Thymus (tissue), 11 donors: ENCODE measurements at regions not wholly inside any gene's neighbourhood (a gene's known extent, or its start where the extent isn't known, plus 50 kb on each side); places are given as distances from the start of the nearest gene placed in this dataset.

Experiments
- DNase-seq, 9 donors: peaks; one replicate each; pipeline ENCODE4 v3.0.0-alpha.2; 2013; ENCODE audit warnings: low spot score in 9 of 9, low read depth in 6 of 9, missing footprints in 1 of 9
- H3K27ac ChIP-seq, 2 donors: one replicate each; pipeline ENCODE4 v1.5.1; 2013; ENCODE audit warnings: control low read depth in 1 of 2, low read depth in 1 of 2, low read length in 1 of 2, mild to moderate bottlenecking in 1 of 2, moderate library complexity in 1 of 2
- H3K27me3 ChIP-seq, 2 donors: one replicate each; pipeline ENCODE4 v1.5.1; 2013; ENCODE audit warnings: low read length in 1 of 2; ENCODE audit not compliant: control insufficient read depth in 2 of 2, insufficient read depth in 1 of 2
- H3K36me3 ChIP-seq, 2 donors: one replicate each; pipeline ENCODE4 v1.5.1; 2013; ENCODE audit warnings: low read length in 1 of 2, mild to moderate bottlenecking in 1 of 2, moderate library complexity in 1 of 2; ENCODE audit not compliant: control insufficient read depth in 2 of 2, insufficient read depth in 2 of 2
- H3K4me1 ChIP-seq, 2 donors: one replicate each; pipeline ENCODE4 v1.5.1; 2013; ENCODE audit warnings: low read length in 2 of 2; ENCODE audit not compliant: control insufficient read depth in 2 of 2, insufficient read depth in 2 of 2
- H3K4me3 ChIP-seq, 2 donors: one replicate each; pipeline ENCODE4 v1.5.1; 2013; ENCODE audit warnings: low read length in 2 of 2, control low read depth in 1 of 2, mild to moderate bottlenecking in 1 of 2
- H3K9me3 ChIP-seq, 2 donors: one replicate each; pipeline ENCODE4 v1.5.1; 2013; ENCODE audit warnings: low read length in 1 of 2, mild to moderate bottlenecking in 1 of 2; ENCODE audit not compliant: control insufficient read depth in 2 of 2, insufficient read depth in 1 of 2
- WGBS: extraction: QIAGEN DNeasy Blood & Tissue Kit; methylation state at CpG from one replicate; pipeline ENCODE4 v1.1.7; 2013; 5-methylcytosine and 5-hydroxymethylcytosine counted together
- donor health status: healthy.

DNA sequence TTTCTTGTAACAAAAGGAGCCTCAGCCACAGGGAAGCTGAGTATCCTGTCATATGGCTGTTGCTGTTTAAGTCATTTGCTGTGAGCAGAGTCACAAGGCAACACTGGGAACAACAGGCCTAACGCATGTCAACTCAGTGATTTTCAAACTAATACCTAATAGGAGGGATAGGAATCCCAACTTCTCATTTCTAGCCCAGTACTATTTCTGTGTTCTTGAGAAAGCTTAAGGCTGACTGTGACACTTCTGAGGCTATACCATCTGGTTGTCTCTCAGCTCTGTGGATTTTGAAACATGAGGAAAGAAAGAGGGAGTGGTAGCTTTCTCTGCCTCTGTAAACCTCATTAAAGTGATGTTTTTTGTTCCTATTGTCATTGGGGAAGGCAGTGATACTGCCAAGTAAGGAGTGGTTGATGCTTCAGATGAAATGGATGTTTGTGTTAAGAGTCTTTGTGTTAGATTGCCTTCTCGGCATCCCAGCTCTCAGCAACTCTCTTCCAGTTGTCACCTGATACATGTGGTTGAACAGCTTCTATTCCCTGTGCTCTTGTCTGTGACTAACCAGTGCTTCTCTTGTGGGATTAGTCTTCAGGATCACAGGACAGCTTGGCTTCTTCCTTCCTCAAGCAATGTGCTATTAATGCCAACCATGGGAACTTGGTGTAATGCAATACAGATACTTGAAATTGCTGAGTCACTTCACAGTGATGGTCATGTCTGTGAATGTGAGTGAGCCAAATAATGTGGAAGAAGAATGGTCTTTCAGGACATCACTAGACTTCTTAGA lies 166.8 kb upstream of the IVNS1ABP start:
- Histone ChIP-seq H3K27ac (no peak overlapping the region), H3K36me3 (no peaks in the 10 kb centered on the region), H3K4me3 (no peak overlapping the region), H3K4me1 (no peaks in the 10 kb centered on the region), H3K27me3 (no peaks in the 10 kb centered on the region), H3K9me3 (no peaks in the 10 kb centered on the region)
- 97% methylated on average over 2 of the region's 2 CpGs for WGBS
- DNase-seq = peak in 1 of 9 donors; percentile 9

DNA sequence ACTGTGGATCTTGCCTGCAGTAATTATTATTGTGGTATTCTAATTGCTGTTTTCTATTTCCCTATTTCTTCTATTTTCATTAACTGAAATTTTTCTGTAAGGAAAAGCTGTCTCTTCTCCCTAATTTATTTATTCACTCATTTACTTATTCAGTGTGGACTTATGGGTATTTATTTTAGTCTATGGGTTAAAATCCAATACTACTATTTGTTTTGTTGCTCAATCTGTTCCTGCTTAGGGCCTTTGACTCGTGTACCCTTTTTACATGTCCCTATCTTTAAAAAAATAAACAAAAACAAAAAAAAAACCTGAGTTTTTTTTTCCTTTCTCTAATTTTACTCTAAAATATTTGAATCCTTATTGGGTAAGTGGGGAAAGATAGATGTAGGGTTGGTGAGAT lies 166.2 kb upstream of the IVNS1ABP start:
- H3K9me3 ChIP-seq = no peaks in the 10 kb centered on the region
- no peak overlapping the region for H3K27ac ChIP-seq
- H3K36me3 ChIP-seq = no peaks in the 10 kb centered on the region
- 94% methylated on average over 1 of the region's 1 CpG for WGBS
- H3K27me3 ChIP-seq = no peaks in the 10 kb centered on the region
- no peak overlapping the region for H3K4me3 ChIP-seq
- no peaks in the 10 kb centered on the region for H3K4me1 ChIP-seq
- no peak for DNase-seq

DNA sequence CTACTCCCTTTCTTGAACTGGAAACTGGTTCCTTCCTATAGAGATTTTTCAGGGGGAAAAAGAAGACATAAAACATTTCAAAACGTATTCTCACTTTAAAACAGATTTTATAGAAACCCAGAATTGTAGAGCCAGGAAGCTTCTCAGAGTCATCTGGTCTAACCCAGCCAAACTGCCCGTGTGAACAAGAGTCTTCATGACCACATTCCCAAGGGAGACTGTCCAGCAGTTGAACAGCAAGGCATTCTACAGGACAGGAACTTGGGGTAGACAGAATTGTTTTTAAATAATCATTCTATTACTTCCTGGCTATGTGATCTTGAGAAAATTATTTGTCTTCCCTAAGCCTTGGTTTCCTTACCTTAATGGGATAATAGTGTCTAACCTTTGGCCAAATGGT lies 163.5 kb upstream of the IVNS1ABP start:
- no peaks in the 10 kb centered on the region for H3K36me3 ChIP-seq
- H3K4me3 ChIP-seq = no peak overlapping the region
- H3K27me3 ChIP-seq = no peaks in the 10 kb centered on the region
- H3K27ac ChIP-seq = no peak overlapping the region
- H3K9me3 ChIP-seq = no peaks in the 10 kb centered on the region
- 87% methylated on average over 2 of the region's 2 CpGs for WGBS
- DNase-seq = no peak
- no peaks in the 10 kb centered on the region for H3K4me1 ChIP-seq

DNA sequence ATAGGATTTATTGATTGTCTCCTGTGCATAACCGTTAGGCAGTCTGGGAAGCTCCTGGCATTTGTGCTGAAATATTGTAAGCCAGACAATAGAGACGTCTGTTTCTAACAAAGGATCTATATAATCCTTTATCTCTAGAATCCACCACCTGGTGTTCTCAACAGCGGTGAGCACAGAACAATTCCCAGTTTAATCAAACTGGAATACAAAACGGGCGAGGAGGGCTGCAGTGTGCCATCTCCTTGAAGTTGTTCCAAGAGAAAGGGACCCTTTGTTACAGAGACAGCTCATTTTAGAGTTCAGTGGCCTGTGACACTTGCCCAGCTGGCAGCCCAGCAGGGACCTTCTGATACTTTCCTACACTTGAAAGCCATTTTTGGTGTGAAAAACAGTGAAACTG lies 162.8 kb upstream of the IVNS1ABP start:
- no peak for DNase-seq
- Histone ChIP-seq H3K4me3 (no peak overlapping the region), H3K27me3 (no peaks in the 10 kb centered on the region), H3K4me1 (no peaks in the 10 kb centered on the region), H3K27ac (no peak overlapping the region), H3K9me3 (no peaks in the 10 kb centered on the region), H3K36me3 (no peaks in the 10 kb centered on the region)
- WGBS = 95% methylated on average over 5 of the region's 5 CpGs

DNA sequence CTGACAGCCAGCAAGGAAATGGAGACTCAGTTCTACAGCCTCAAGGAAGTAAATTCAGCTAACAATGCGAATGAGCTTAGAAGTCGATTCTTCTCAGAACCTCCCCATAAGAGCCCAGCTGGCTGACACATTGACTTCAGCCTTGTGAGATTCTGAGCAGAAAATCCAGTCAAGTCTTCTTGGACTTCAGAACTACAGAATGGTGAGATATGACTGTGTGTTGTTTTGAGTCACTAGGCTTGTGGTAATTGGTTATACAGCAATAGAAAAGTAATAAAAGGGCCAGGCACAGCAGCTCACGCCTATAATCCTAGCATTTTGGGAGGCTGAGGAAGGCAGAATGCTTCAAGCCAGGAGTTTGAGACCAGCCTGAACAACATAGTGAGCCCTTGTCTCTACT lies 161.8 kb upstream of the IVNS1ABP start:
- Histone ChIP-seq H3K36me3 (no peaks in the 10 kb centered on the region), H3K4me1 (no peaks in the 10 kb centered on the region), H3K27me3 (no peaks in the 10 kb centered on the region), H3K27ac (no peak overlapping the region), H3K9me3 (no peaks in the 10 kb centered on the region), H3K4me3 (no peak overlapping the region)
- no peak for DNase-seq
- WGBS = over 99% methylated on average over 3 of the region's 3 CpGs

DNA sequence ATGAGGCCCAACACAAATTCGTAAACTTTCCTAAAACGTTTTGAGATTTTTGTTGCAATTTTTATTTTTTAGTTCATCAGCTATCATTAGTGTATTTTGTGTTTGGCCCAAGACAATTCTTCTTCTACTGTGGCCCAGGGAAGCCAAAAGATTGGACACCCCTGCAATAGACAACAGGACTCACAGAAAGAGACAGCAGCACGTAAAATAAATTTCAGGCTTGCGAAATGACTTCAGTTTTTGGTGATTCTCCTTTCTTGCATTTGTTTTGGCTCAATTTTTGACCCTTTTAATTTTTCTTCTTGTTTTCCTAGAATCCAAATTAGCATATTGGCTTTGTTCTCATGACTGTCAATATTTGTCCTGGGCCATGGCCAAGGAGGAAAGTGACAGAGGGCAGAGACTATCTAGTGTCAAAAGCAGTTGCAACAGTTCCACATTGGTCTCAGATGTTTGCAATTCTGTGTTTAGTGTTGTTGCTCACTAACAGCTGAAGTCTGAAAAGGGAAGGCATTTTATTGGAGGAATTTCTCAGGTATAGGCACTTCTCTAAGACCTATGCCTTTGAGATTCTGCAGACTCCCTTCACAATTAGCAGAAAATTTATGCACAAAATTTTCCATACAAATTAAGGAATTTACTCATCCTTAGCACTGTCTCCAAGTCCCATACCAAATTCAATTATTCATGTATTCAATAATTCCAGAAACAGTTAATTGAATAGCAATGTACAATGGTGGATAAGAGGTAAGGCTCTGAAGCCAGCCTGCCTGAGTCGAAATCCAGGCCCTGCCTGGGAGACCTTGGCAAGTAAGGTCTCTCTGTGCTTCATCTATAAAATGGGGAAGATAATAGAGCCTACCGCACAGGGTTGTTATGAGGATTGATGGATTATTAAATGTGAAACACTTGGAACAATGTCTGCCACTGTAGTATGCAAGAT lies 160.9 kb upstream of the IVNS1ABP start:
- no peaks in the 10 kb centered on the region for H3K9me3 ChIP-seq
- H3K36me3 ChIP-seq = no peaks in the 10 kb centered on the region
- DNase-seq = no peak
- H3K27me3 ChIP-seq = no peaks in the 10 kb centered on the region
- no peak overlapping the region for H3K27ac ChIP-seq
- H3K4me1 ChIP-seq = no peaks in the 10 kb centered on the region
- H3K4me3 ChIP-seq = no peak overlapping the region
- WGBS = 97% methylated on average over 6 of the region's 6 CpGs

DNA sequence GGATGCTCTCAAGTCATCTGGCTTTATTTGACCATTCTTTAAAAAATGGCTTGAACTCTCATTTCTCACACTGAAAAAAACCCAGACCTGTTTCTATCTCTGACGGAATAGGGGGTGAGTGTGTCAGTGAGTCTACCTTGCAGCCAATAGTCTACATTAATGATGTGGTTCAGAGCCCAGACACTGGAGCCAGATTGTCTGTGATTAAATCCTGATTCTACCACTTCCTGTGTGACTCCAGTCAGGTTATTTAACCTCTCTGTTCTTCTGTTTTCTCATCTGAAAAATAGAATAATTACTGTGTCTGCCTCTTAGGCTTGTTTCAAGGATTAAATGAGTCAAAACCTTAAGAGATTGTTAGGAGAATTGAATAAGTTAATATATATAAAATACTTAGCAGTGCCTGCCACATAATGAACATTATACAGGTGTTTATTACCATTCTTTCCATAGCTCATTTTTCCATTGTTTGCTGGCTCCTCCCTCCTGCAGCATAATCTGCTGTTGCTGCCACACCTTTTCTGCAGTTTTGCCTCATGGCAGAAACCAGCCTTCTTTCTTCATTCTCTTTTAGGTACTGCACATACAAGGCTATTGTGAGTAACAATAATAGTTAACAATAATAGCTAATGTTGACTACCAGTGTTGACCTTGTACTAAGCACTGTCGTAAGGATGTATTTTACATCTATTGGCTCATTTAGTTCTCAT lies 157.6 kb upstream of the IVNS1ABP start:
- peak in 1 of 9 donors; percentile 12 for DNase-seq
- Histone ChIP-seq H3K4me1 (no peaks in the 10 kb centered on the region), H3K4me3 (no peak overlapping the region), H3K36me3 (no peaks in the 10 kb centered on the region), H3K27ac (no peak overlapping the region), H3K9me3 (no peaks in the 10 kb centered on the region), H3K27me3 (no peaks in the 10 kb centered on the region)
- 95% methylated on average over 2 of the region's 2 CpGs for WGBS

DNA sequence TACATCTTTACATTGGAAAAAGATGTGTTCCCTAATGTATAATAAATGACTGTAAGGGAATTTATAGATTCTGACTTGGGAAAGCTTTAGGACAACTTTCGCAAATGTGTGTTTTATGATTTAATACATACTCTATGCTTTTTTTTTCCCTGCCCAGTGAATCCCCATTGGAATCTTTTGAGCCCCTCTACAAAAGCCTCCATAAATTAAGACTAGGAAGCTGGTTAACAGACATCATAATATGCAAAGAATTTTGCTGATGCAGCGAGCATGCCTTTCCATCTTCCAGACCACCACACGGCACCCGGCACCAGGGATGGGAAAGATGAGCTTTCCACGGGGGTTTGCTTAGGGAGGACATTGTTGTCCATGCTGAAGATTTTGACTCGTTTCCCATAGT lies 156.1 kb upstream of the IVNS1ABP start:
- H3K4me3 ChIP-seq = no peak overlapping the region
- 94% methylated on average over 6 of the region's 6 CpGs for WGBS

DNA sequence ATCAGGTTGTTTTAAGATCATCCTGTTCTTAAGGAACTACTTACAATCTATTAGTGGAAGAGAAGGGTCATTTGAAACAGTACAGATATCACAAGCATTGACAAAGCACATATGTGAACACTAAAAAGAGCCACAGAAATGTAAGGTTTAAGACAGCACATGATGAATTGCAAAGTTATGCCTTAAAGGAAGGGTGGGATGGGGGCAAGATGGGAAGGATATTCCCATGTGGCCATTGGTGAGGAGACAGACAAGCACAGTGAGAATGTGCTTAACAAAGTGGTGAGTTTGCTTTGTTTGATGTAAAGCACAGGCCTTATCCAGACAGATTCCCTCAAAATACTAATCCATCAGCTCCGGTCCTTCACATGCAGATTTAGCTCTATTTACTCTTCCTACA lies 151.6 kb upstream of the IVNS1ABP start:
- no peak for DNase-seq
- Histone ChIP-seq H3K4me3 (no peak overlapping the region), H3K36me3 (no peaks in the 10 kb centered on the region), H3K9me3 (no peaks in the 10 kb centered on the region), H3K4me1 (no peaks in the 10 kb centered on the region), H3K27me3 (no peaks in the 10 kb centered on the region), H3K27ac (no peak overlapping the region)
- WGBS = 98% methylated on average over 1 of the region's 1 CpG

More for the DNA sequence above, 156.1 kb upstream of the IVNS1ABP start:
- Histone ChIP-seq H3K27me3 (no peaks in the 10 kb centered on the region), H3K9me3 (no peaks in the 10 kb centered on the region), H3K4me1 (no peaks in the 10 kb centered on the region), H3K27ac (no peak overlapping the region), H3K36me3 (no peaks in the 10 kb centered on the region)
- no peak for DNase-seq
